ENCODE measurements at regions not wholly inside any gene's neighbourhood (a gene's known extent, or its start where the extent isn't known, plus 50 kb on each side); places are given as distances from the start of the nearest gene placed in this dataset.

DNA sequence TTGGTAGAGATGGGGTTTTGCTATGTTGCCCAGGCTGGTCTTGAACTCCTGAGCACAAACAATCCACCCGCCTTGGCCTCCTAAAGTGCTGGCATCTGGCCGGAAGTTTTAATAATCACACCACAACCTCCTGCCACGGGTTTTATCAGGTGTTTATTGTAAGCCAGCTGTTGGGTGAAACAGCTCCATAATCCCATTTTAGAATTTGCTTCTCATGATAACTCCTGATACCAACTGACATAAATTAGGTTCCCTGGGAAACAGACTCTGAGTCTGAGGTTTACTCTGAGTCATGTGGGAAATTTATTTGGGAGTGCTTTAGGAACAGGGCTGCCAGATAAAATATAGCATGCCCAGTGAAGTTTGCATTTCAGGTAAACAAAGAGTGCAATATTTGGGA lies 122.6 kb upstream of the MED13 start:
- H3K36me3 Mint-ChIP-seq: no peaks in the 10 kb centered on the region
- H3K27ac Mint-ChIP-seq: no peak overlapping the region
- H3K4me1 Mint-ChIP-seq (ENCODE audit: unreplicated experiment): peaks cover 6% of the 10 kb centered on the region
- no peaks in the 10 kb centered on the region for H3K9me3 Mint-ChIP-seq
- no peaks in the 10 kb centered on the region for H3K27me3 Mint-ChIP-seq
- H3K4me3 Mint-ChIP-seq: no peak overlapping the region
- TF ChIP-seq, protein P1, sequence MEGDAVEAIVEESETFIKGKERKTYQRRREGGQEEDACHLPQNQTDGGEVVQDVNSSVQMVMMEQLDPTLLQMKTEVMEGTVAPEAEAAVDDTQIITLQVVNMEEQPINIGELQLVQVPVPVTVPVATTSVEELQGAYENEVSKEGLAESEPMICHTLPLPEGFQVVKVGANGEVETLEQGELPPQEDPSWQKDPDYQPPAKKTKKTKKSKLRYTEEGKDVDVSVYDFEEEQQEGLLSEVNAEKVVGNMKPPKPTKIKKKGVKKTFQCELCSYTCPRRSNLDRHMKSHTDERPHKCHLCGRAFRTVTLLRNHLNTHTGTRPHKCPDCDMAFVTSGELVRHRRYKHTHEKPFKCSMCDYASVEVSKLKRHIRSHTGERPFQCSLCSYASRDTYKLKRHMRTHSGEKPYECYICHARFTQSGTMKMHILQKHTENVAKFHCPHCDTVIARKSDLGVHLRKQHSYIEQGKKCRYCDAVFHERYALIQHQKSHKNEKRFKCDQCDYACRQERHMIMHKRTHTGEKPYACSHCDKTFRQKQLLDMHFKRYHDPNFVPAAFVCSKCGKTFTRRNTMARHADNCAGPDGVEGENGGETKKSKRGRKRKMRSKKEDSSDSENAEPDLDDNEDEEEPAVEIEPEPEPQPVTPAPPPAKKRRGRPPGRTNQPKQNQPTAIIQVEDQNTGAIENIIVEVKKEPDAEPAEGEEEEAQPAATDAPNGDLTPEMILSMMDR (conservative IDR thresholded peaks at IDR 0.05): no peak
- no peak for DNase-seq (ENCODE audit: extremely low spot score, unreplicated experiment)

DNA sequence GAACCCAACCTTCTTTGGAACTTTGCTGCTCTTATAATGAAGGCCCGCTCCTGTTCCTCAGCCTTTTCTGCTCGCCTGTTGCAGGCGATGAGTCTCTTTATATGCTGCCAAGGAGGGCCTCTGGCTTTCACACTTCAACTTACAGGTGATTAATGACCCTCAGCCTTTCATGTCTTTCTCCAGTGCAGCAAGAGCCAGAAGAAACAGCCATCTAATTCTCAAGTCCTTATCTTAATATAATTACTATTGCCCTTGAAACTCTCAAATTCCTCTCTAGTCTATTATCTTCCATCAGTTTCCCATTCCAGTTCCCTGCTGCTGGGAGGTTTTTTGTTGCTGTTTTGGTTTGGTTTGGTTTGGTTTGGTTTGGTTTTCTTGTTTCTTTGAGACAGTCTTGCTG lies 121.8 kb upstream of the MED13 start:
- DNase-seq (ENCODE audit: extremely low spot score, unreplicated experiment): no peak
- no peak overlapping the region for H3K27ac Mint-ChIP-seq
- H3K4me3 Mint-ChIP-seq: no peak overlapping the region
- peaks cover 1% of the 10 kb centered on the region for H3K4me1 Mint-ChIP-seq (ENCODE audit: unreplicated experiment)
- TF ChIP-seq, protein P1 (conservative IDR thresholded peaks at IDR 0.05): no peak
- H3K36me3 Mint-ChIP-seq: no peaks in the 10 kb centered on the region
- H3K9me3 Mint-ChIP-seq: no peaks in the 10 kb centered on the region
- H3K27me3 Mint-ChIP-seq: no peaks in the 10 kb centered on the region

DNA sequence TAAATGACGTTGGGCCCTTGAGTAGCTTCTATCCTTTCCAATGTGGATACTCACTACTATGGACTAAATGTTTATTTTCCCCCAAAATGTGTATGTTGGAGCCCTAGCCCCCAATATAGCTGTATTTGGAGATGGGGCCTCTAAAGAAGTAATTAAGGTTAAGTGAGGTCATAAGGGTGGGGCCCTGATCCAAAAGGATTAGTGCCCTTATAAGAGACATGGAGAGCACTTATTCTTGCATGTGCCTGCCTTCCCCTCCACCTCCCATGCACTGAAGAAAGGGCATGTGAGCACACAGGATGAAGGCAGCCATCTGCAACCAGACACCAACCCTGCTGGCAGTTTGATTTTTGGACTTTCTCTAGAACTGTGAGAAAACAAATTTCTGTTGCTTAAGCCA lies 115.7 kb upstream of the MED13 start:
- H3K4me1 Mint-ChIP-seq (ENCODE audit: unreplicated experiment): no peaks in the 10 kb centered on the region
- H3K27me3 Mint-ChIP-seq: no peaks in the 10 kb centered on the region
- no peak overlapping the region for H3K4me3 Mint-ChIP-seq
- no peak overlapping the region for H3K27ac Mint-ChIP-seq
- DNase-seq (ENCODE audit: extremely low spot score, unreplicated experiment): no peak
- TF ChIP-seq, protein P1 (conservative IDR thresholded peaks at IDR 0.05): no peak
- H3K36me3 Mint-ChIP-seq: no peaks in the 10 kb centered on the region
- no peaks in the 10 kb centered on the region for H3K9me3 Mint-ChIP-seq

DNA sequence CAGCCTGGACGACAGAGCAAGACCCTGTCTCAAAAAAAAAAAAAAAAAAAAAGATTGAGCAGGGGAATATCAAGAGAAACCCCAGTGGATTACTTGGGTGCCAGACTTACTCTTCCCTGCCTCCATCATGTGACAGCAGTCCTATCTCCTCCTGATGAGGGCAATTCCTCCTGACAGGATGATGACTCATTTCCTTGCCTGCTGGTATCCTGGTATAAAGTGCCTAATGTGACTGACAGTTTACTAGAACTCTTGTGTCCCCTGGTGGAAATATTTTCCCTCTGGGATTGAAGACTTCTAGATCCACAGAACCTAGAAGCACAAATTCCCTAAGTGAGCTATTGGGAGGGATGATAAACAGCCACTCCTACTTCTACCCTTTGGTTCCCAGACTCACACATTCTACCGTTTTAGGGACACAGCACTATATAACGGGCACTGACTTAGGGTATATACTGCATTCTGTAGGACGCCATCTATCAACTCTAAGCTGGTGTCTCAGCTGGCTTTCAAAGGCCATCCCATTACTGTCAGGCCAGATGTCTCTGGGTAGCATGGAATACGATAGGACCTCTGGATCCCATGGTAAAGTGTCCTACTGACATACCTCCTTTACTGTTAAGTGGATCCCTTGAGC lies 114.6 kb upstream of the MED13 start:
- H3K27me3 Mint-ChIP-seq: no peaks in the 10 kb centered on the region
- TF ChIP-seq, protein P1 (conservative IDR thresholded peaks at IDR 0.05): no peak
- DNase-seq (ENCODE audit: extremely low spot score, unreplicated experiment): no peak
- H3K27ac Mint-ChIP-seq: no peak overlapping the region
- H3K4me3 Mint-ChIP-seq: no peak overlapping the region
- H3K9me3 Mint-ChIP-seq: no peaks in the 10 kb centered on the region
- no peaks in the 10 kb centered on the region for H3K4me1 Mint-ChIP-seq (ENCODE audit: unreplicated experiment)
- H3K36me3 Mint-ChIP-seq: no peaks in the 10 kb centered on the region

DNA sequence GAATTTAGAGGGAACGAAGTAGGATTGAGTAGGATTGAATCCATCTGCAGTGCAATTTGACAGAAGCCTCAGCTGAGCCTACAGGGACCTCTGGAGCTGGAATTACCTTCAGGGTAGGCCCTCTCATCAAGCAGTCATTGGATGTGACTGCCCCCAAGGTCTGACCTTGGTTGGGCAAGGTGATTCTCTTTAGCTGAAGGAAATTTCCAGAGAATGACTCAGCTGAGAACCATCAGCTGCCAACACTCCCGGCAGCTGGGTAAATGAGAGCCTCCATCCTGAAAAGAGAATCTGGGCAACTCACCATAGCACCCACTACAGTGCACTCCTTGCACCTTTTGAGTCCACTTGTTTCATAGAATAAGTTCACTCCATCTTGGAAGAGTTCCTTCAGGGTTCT lies 113.5 kb upstream of the MED13 start:
- Mint-ChIP-seq H3K4me3 (no peak overlapping the region), H3K9me3 (no peaks in the 10 kb centered on the region), H3K27ac (no peak overlapping the region), H3K27me3 (no peaks in the 10 kb centered on the region), H3K4me1 (ENCODE audit: unreplicated experiment) (no peaks in the 10 kb centered on the region), H3K36me3 (no peaks in the 10 kb centered on the region)
- DNase-seq (ENCODE audit: extremely low spot score, unreplicated experiment): no peak
- TF ChIP-seq, protein P1 (conservative IDR thresholded peaks at IDR 0.05): no peak

All from type B pancreatic cell (in vitro differentiated cells).